Common myeloid progenitor, CD34-positive (primary cell): ENCODE measurements at regions not wholly inside any gene's neighbourhood (a gene's known extent, or its start where the extent isn't known, plus 50 kb on each side); places are given as distances from the start of the nearest gene placed in this dataset.

ENCODE experiments used
- CTCF ChIA-PET: fragments of 350-600 bp; sonication (Branson Sonifier 250); formaldehyde crosslinking; loops from one replicate; lab custom pipeline; 2021; ENCODE audit warnings: antibody characterized with exemption; lab: Charles Lee
- POLR2A ChIA-PET: fragments of 350-600 bp; sonication (Branson Sonifier 250); formaldehyde crosslinking; loops from one replicate; lab custom pipeline; 2021; ENCODE audit warnings: antibody characterized with exemption; lab: Charles Lee
- DNase-seq, 3 donors: peaks; one replicate each; pipeline versions ENCODE4 v3.0.0 to v3.0.0-alpha.2; 2013
- H3K27ac ChIP-seq, 2 experiments: 1 replicate in 1 of 2; 2 replicates in 1 of 2; pipeline ENCODE4 v1.7.0; 2013; ENCODE audit warnings: inconsistent platforms in 2 of 2, low read length in 2 of 2, mild to moderate bottlenecking in 2 of 2, low read depth in 1 of 2, moderate library complexity in 1 of 2; ENCODE audit not compliant: severe bottlenecking in 2 of 2, insufficient read depth in 1 of 2, poor library complexity in 1 of 2
- H3K27me3 ChIP-seq, 5 experiments: replicated peaks in 2 of 5; 1 replicate in 3 of 5; 2 replicates in 2 of 5; pipeline versions ENCODE4 v1.6.1 to v1.7.0; 2013; ENCODE audit warnings: low read length in 4 of 5, mild to moderate bottlenecking in 2 of 5, moderate library complexity in 2 of 5, inconsistent platforms in 1 of 5; ENCODE audit not compliant: insufficient read depth in 5 of 5, control insufficient read depth in 4 of 5
- H3K36me3 ChIP-seq, 4 experiments: 1 replicate in 2 of 4; 2 replicates in 2 of 4; pipeline versions ENCODE4 v1.6.1 to v1.7.0; 2013; ENCODE audit warnings: low read length in 3 of 4, control low read depth in 1 of 4, mild to moderate bottlenecking in 1 of 4; ENCODE audit not compliant: control insufficient read depth in 4 of 4, insufficient read depth in 4 of 4
- H3K4me1 ChIP-seq, 4 experiments: 1 replicate in 3 of 4; 2 replicates in 1 of 4; pipeline versions ENCODE4 v1.6.1 to v1.7.1; 2013; ENCODE audit warnings: low read length in 3 of 4, mild to moderate bottlenecking in 3 of 4, control low read depth in 1 of 4, inconsistent platforms in 1 of 4, moderate library complexity in 1 of 4; ENCODE audit not compliant: control insufficient read depth in 4 of 4, insufficient read depth in 4 of 4; ENCODE audit errors: control extremely low read depth in 1 of 4
- H3K4me3 ChIP-seq, 7 experiments: 1 replicate in 4 of 7; 2 replicates in 3 of 7; pipeline versions ENCODE4 v1.5.1 to v1.7.0; 2013; ENCODE audit warnings: mild to moderate bottlenecking in 7 of 7, low read length in 6 of 7, moderate library complexity in 6 of 7, inconsistent platforms in 2 of 7, low read depth in 2 of 7, control low read depth in 1 of 7; ENCODE audit not compliant: insufficient read depth in 4 of 7, control insufficient read depth in 1 of 7; ENCODE audit errors: extremely low read depth in 1 of 7
- H3K9me3 ChIP-seq, 5 experiments: 1 replicate in 4 of 5; 2 replicates in 1 of 5; pipeline versions ENCODE4 v1.6.1 to v1.7.1; 2013; ENCODE audit warnings: low read length in 4 of 5, mild to moderate bottlenecking in 2 of 5, inconsistent platforms in 1 of 5, low read depth in 1 of 5, moderate library complexity in 1 of 5; ENCODE audit not compliant: control insufficient read depth in 4 of 5, insufficient read depth in 2 of 5; ENCODE audit errors: control extremely low read depth in 1 of 5
- WGBS: methylation state at CpG from one replicate; pipeline ENCODE4 v1.1.5; 2013; ENCODE audit not compliant: insufficient coverage; 5-methylcytosine and 5-hydroxymethylcytosine counted together

GRCh38 chr3:22091329-22091728 lies 340.3 kb upstream of the ZNF385D start:
- ChIA-PET CTCF (interaction anchor here (2.9 to 3.3 kb wide), 2 partner anchors 21 to 25 kb away, joined by 12 to 15 read pairs; no protein-coding TSS in a partner anchor), POLR2A (no interaction called here)
- no peaks in the 10 kb centered on the region for H3K27me3 ChIP-seq
- H3K27ac ChIP-seq = no peak overlapping the region
- 100% methylated on average over 1 of the region's 2 CpGs for WGBS
- no peak overlapping the region for H3K4me3 ChIP-seq
- no peaks in the 10 kb centered on the region for H3K36me3 ChIP-seq
- peaks cover 0 to 4% (median 2%) of the 10 kb centered on the region in 4 experiments for H3K4me1 ChIP-seq
- no peak for DNase-seq
- no peaks in the 10 kb centered on the region for H3K9me3 ChIP-seq

GRCh38 chr3:22098021-22098420 lies 347.0 kb upstream of the ZNF385D start:
- peaks cover 0 to 2% (median 0%) of the 10 kb centered on the region in 5 experiments for H3K9me3 ChIP-seq
- ChIA-PET POLR2A (no interaction called here), CTCF (no interaction called here)
- DNase-seq = peak; percentile 39 to 81 (median 65)
- peaks cover 0 to 9% (median 0%) of the 10 kb centered on the region in 4 experiments for H3K4me1 ChIP-seq
- H3K4me3 ChIP-seq = no peak overlapping the region
- H3K27ac ChIP-seq = no peak overlapping the region
- H3K36me3 ChIP-seq = no peaks in the 10 kb centered on the region
- no peaks in the 10 kb centered on the region for H3K27me3 ChIP-seq
- no CpG with 5 or more reads among the region's 2 CpGs for WGBS

- peaks cover 0 to 9% (median 0%) of the 10 kb centered on the region in 4 experiments for H3K4me1 ChIP-seq
- no peak overlapping the region for H3K4me3 ChIP-seq
- peaks cover 0 to 2% (median 0%) of the 10 kb centered on the region in 5 experiments for H3K9me3 ChIP-seq
- CTCF ChIA-PET = interaction anchor here (0.8 kb wide), 1 partner anchor 15 kb away, joined by 3 read pairs; no protein-coding TSS in a partner anchor
- no peak overlapping the region for H3K27ac ChIP-seq
- no peak for DNase-seq
- H3K27me3 ChIP-seq = no peaks in the 10 kb centered on the region
- POLR2A ChIA-PET = no interaction called here
- no peaks in the 10 kb centered on the region for H3K36me3 ChIP-seq
- WGBS = 79% methylated on average over 4 of the region's 6 CpGs
Measured at GRCh38 chr3:22101351-22101750, 350.3 kb upstream of the ZNF385D start.

- Histone ChIP-seq H3K4me1 (peaks cover 0 to 9% (median 0%) of the 10 kb centered on the region in 4 experiments), H3K4me3 (no peak overlapping the region), H3K9me3 (peaks cover 0 to 2% (median 0%) of the 10 kb centered on the region in 5 experiments), H3K36me3 (no peaks in the 10 kb centered on the region), H3K27ac (no peak overlapping the region), H3K27me3 (no peaks in the 10 kb centered on the region)
- DNase-seq = peak in 2 of 3 donors; percentile 20 to 39
- POLR2A ChIA-PET = no interaction called here
- CTCF ChIA-PET = interaction anchor here (0.8 kb wide), 1 partner anchor 15 kb away, joined by 3 read pairs; no protein-coding TSS in a partner anchor
- WGBS = no CpG with 5 or more reads among the region's 1 CpG
Measured at GRCh38 chr3:22101811-22102210, 350.8 kb upstream of the ZNF385D start.

- no peak overlapping the region for H3K27ac ChIP-seq
- peaks cover 0 to 3% (median 0%) of the 10 kb centered on the region in 4 experiments for H3K4me1 ChIP-seq
- no peaks in the 10 kb centered on the region for H3K27me3 ChIP-seq
- ChIA-PET POLR2A (no interaction called here), CTCF (interaction anchor here (0.7 kb wide), 1 partner anchor 1667 kb away, joined by 3 read pairs; no protein-coding TSS in a partner anchor)
- no peaks in the 10 kb centered on the region for H3K36me3 ChIP-seq
- H3K9me3 ChIP-seq = peaks cover 0 to 2% (median 0%) of the 10 kb centered on the region in 5 experiments
- DNase-seq = no peak
- H3K4me3 ChIP-seq = no peak overlapping the region
- WGBS = no CpG with 5 or more reads among the region's 1 CpG
Measured at GRCh38 chr3:22103423-22103822, 352.4 kb upstream of the ZNF385D start.

GRCh38 chr3:22106213-22106896 lies 355.3 kb upstream of the ZNF385D start:
- ChIA-PET CTCF (no interaction called here), POLR2A (interaction anchor here (0.6 kb wide), 1 partner anchor 17 kb away, joined by 3 read pairs; no protein-coding TSS in a partner anchor)
- DNase-seq = no peak
- no peaks in the 10 kb centered on the region for H3K9me3 ChIP-seq
- H3K27me3 ChIP-seq = no peaks in the 10 kb centered on the region
- H3K4me3 ChIP-seq = no peak overlapping the region
- no peaks in the 10 kb centered on the region for H3K36me3 ChIP-seq
- 96% methylated on average over 4 of the region's 5 CpGs for WGBS
- H3K4me1 ChIP-seq = peaks cover 0 to 3% (median 0%) of the 10 kb centered on the region in 4 experiments
- H3K27ac ChIP-seq = no peak overlapping the region

- 75% methylated on average over 4 of the region's 5 CpGs for WGBS
Measured at GRCh38 chr3:22111226-22111625, 360.2 kb upstream of the ZNF385D start.

More at GRCh38 chr3:22111226-22111625, 360.2 kb upstream of the ZNF385D start:
- Histone ChIP-seq H3K27me3 (no peaks in the 10 kb centered on the region), H3K27ac (no peak overlapping the region), H3K36me3 (no peaks in the 10 kb centered on the region), H3K4me1 (no peaks in the 10 kb centered on the region), H3K9me3 (no peaks in the 10 kb centered on the region), H3K4me3 (no peak overlapping the region)
- POLR2A ChIA-PET = no interaction called here
- CTCF ChIA-PET = interaction anchor here (2.8 kb wide), 1 partner anchor 20 kb away, joined by 12 read pairs; no protein-coding TSS in a partner anchor
- DNase-seq = no peak
